NCI-H510A (cell line): ENCODE measurements at regions not wholly inside any gene's neighbourhood (a gene's known extent, or its start where the extent isn't known, plus 50 kb on each side); places are given as distances from the start of the nearest gene placed in this dataset.
"Not testable (repeated sequence)": the region's sequence is repeated elsewhere in the genome, so short reads cannot be mapped to it uniquely, and the experiment has no call there.

Source experiments
- DNase-seq: peaks from one replicate; lab custom pipeline; 2025; lab: John Stamatoyannopoulos, UW

DNA sequence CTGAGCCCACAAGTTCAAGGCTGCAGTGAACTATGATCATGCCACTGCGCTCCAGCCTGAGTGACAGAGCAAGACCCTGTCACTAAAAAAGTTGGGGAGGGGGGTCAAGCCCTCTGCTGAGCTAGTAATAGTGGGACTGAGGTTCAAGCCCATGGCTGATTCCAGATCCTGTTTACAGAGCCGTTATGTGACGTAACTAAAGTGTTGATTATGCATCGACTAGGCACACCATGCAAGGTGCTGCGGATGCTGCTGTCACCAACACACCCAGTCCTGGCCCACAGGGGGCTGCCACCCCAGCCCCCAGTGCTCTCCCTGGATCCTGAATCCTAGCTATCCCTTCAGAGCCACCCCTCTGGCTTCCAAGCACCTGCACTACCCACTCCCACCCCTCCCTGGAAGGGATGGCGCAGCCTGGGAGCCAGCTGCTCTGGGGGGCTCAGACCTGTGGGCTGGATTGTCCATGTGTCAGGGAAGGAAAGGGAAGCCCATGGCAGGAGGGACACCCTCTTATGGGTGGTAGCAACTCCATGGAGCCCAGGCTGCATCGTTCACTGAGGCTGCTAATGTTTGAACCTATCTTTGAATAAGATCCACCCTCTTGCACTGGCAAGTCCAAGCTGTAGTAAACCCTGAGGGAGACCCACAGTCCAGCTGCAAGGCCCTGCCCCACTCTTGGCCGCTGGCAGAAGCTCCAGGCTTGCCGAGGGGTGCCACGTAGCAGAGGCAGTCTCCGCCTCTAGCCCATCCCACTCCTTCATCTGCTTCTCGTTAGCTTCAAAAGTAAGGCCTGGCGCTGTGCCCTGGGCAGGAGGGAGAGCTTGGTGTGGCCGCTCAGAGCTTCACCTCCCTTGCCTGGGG, 95.0 kb downstream of the SNX5 start:
- DNase-seq = peak; percentile 54

DNA sequence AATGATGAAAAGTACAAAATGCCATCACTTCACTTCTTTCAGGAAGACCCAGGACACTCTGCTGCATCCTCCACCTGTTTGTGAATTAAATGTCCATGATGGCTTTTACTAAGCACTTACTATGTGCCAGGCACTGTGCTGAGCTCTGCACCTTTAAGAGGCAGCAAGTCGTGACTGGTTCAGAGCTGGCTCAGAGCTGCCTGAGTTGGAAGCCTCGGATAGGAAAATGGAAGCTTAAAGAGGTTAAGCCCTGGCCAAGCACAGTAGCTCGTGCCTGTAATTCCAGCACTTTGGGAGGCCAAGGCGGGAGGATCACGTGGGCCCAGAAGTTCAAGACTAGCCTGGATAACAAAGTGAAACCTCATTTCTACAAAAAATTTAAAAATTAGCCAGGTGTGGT, 95.6 kb downstream of the SNX5 start:
- DNase-seq = no peak

DNA sequence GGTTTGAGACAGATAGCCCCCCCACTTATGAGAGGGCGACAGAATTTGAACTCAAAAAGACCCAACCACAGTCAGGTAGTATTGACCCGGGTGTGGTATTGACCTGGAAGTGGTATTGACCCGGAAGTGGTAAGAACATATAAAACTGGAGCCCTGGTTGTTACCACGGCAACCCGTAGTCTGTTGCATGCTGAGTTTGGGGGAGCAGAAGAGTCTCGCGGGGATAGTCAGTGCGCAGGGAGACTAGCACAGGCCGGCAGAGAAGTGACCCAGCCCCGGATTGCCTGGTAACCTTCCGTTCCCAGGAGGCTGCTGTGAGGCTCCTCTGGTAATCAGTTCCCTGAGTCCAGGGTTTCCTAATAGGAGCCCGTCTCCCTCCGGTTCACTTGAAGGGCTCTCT, 96.2 kb downstream of the SNX5 start:
- DNase-seq = no peak

- DNase-seq = no peak
These were observed 96.7 kb downstream of the SNX5 start for GRCh38 chr20:17871886-17872285.

DNA sequence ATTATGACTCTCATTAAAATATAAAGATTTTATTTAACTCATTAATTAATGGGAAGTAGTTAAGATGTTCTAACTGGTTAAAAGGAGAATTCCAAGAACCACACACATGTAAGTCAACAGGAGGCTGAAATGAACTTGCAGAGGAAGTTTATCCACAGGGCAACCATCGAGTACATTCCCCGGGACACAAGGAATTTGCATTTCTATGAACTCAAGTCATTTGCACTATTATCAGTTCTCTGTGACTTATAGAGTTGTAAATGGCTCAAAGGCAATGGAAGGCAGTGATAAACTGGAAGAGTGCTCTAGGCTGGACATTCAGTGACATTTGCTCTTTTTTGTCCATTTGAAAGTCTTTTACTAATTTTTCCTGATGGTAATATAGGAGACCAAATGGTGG, 97.4 kb downstream of the SNX5 start:
- DNase-seq = no peak

- no peak for DNase-seq
These were observed 98.4 kb downstream of the SNX5 start for GRCh38 chr20:17870086-17870740.

- no peak for DNase-seq
These were observed 99.1 kb downstream of the SNX5 start for GRCh38 chr20:17869295-17869994.

GRCh38 chr20:17868700-17869231, 99.8 kb downstream of the SNX5 start:
- DNase-seq = no peak

DNA sequence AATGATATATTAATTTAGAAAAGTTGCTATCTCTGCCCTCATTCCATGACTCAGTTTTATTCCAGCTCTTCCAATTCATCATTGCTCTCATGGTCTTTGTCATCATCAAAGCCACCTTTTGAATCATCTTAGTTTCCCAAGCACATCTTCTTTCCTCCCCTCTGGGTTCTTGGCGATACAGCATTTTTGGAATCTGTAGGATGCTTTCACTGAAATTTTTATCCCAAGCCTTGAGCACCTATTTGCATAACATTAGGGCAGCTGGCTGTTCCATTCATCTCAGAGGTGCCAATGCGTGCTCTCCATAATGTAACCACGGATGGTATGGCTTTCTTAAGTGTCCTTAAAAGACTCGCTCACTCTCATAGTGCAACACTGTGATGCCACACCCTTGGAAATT, 100.4 kb downstream of the SNX5 start:
- no peak for DNase-seq

DNA sequence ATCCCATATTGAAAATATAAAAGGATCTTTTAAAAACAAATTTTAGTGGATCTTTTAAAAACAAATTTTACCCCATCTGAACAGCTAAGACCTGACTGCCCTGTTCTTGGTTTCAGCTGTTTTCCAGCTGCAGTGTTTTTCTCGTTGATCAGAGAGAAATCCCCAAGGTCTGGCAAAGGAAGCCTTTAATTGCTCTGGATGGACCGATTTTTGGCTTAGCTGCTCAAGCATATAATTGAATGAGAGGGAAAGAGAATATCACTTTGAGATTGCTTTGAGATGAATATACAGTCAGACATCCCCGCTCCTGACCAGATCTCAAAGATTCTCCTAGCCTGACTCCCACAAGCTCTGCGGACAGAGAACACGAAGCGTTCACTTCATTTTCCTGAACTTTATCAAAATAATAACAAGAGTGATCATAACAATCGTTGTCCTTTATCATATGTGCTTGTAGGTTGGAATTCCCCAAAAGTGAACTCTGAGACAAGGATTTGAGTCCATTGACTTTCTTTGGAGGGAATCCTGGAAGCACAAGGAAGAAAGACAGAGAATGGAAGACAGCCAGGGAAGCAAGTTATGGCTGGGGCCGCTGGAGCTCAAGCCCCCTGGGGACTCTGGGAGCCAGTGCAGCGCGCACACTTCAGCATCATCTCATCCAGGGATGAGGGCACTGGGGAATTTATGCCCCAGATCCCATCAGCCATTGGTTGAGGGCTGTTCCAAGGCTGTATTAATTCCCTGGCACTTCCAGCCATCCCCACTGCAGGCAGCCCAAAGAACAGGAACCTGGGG, 101.3 kb downstream of the SNX5 start:
- DNase-seq = no peak

GRCh38 chr20:17866234-17867001, 102.2 kb downstream of the SNX5 start:
- DNase-seq = no peak

DNA sequence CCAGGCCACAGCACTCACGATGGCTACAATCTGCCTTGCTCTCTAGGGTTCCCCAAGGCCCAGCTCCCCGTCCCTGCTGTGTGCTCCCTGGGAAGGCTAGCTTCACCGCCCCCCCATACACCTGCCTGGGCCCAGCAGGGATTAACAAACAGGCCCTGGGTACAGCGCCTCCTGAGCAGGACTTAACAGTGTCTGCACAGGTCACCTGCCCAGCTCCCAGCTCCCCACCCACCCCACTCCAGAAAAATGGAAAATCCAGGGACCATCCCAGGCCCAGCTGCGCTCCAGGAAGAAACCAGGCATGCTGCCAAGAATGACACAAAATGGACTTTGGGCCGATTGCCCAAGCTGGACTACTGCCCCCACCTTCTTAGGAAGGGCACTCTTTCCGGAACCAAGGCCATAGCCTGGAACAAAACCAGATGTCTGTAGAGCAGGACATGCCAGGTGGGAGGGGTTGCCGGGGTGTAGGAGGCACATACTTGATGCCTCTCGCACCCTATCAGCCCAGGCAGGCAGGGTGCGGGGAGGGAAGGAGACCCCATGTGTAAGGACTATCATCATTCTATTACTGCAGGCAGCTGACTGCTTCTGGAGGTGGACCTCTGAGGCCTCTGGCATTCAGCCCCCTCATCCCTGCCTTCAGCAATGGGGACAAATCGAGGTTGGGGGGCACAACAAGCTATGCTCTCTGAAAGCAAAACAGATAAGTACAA, 104.9 kb downstream of the SNX5 start:
- DNase-seq = no peak

- DNase-seq = no peak
These were observed 105.4 kb downstream of the SNX5 start for GRCh38 chr20:17863209-17863576.

- DNase-seq = no peak
These were observed 106.4 kb downstream of the SNX5 start for GRCh38 chr20:17862171-17862570.

- not testable (repeated sequence) for DNase-seq
These were observed 107.0 kb downstream of the SNX5 start for GRCh38 chr20:17861620-17862019.

DNA sequence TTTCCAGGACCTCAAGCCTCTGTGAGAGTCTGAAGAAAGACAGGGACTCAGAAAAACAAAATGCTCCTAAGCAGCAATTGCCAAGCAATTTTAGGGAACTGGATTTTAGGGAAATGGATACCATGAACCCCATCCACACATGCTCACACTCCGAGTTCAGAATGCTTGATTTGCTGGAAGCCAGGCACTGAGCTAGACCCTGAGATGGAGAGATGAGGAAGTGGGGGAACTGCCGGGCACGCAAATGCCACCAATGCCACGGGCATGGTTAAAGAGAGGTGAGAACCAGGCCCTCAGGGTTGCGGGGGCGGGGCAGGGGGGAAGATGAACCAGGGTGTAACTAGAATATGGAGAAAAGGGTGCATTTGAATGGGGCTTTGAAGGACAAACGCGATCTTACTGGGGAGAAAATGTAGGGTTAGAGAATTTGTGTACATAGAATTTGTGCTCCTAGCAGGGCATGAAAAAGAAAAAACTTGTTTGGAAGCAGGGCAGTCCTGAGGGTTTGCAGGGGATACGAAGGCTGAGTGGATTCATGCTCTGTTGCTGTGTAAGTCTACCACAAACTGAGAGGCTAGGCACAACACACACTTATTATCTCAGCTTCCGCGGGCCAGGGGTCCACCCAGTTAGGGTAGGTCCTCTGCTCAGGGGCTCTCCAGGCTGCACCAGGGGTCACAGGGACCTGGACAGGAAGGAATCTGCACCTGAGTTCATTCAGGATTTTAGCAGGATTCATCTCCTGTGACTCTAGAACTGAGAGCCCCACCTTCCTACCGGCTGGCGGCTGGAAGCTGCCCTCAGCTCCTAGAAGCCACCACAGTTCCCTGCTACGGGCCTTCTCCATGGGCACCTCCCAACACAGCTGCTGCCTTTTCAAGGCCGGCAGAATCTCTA, 108.0 kb downstream of the SNX5 start:
- no peak for DNase-seq

DNA sequence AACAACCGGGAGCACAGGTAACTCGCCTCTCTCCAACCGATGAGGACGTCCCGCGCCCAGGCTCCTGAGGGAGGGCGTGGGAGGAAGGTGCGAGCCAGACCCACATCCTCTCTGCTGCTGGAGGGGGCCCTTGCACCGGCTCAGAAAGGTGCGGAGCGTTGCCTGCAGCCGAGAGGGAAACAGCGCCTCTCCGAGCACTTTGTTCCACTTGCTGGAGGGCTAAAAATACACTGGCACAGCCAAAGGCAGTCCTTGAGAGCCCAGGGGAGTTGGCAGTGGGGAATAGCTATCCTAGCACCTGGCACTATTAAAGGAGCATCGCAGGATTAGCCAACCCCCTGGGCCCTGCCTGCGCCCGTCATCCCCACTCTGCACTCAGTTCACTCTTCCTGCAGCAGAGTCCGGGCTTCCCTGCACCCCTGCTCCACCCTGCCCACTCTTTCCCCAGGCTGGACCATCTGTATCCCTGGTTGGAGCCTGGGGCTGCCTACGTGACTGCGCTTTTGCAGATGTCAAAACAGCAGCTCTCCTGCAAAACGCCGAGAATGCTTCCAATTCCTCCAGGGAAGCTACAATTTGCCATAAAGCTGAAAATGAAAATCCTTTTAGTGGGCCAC, 108.9 kb downstream of the SNX5 start:
- peak; percentile 61 for DNase-seq

GRCh38 chr20:17859002-17859615, 109.5 kb downstream of the SNX5 start:
- DNase-seq = peak; percentile 31
